ENCODE measurements at regions not wholly inside any gene's neighbourhood (a gene's known extent, or its start where the extent isn't known, plus 50 kb on each side); places are given as distances from the start of the nearest gene placed in this dataset.

DNA sequence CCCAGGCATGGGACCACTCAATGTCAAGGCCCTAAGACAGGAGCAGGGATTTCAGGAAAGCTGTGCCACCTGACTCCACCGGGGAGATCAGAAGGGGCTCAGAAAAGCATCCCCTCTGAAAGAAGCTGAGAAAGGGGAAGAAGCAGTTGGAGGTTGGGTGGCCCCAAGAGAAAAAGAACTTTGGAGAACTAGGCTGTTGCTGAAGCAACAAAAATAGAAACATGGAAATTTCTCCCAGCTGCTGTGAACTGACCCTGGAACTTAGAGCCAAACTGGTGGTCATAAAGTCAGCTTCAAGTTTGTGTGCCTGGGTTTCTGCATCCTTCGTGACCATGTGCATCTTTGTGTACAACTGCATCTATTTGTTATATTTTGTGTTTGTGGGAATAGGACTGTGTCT is 534.5 kb downstream of the MAFB start (continued):
- TF ChIP-seq ZNF263 (CRISPR knock-in tag; IDR thresholded peaks at IDR 0.05; ENCODE audit: low read depth): no peak

DNA sequence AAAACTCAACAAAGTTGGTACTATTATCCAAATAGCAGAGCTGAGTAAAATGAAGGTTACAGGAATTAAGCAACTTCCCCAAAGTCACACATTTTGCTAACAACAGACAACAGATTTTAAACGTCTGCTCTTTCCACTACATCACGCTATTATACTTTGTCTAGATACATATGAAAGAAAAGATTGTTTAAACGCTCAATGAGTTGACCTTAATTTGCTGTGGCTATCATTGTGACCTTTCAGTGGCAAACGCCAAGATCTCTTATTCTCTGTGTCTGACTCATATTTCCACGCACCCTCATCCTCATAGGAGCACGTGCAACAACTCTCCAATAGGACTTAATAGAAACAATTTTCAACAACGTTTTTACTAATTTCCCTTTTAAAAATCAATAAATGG is 540.1 kb downstream of the MAFB start:
- no peak overlapping the region for H3K4me3 Mint-ChIP-seq
- CTCF ChIA-PET: no interaction called here
- peaks cover 23% of the 10 kb centered on the region for H3K4me1 Mint-ChIP-seq
- H3K27ac Mint-ChIP-seq: no peak overlapping the region
- peaks cover 15% of the 10 kb centered on the region for H3K9me3 Mint-ChIP-seq
- peaks cover 18% of the 10 kb centered on the region for H3K36me3 Mint-ChIP-seq
- no peaks in the 10 kb centered on the region for H3K27me3 Mint-ChIP-seq (ENCODE audit: low read depth)
- POLR2A ChIA-PET: no interaction called here
- ATAC-seq: no peak
- TF ChIP-seq IRF2 (CRISPR knock-in tag; IDR thresholded peaks at IDR 0.05; ENCODE audit: borderline replicate concordance, low read depth) (no peak), HMGA2 (CRISPR knock-in tag; IDR thresholded peaks at IDR 0.05) (no peak), ZNF232 (CRISPR knock-in tag; IDR thresholded peaks at IDR 0.05) (no peak)
- TF ChIP-seq, protein P1, sequence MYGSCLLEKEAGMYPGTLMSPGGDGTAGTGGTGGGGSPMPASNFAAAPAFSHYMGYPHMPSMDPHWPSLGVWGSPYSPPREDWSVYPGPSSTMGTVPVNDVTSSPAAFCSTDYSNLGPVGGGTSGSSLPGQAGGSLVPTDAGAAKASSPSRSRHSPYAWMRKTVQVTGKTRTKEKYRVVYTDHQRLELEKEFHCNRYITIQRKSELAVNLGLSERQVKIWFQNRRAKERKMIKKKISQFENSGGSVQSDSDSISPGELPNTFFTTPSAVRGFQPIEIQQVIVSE (CRISPR knock-in tag; IDR thresholded peaks at IDR 0.05; ENCODE audit: borderline replicate concordance): no peak
- TF ChIP-seq, protein P2, sequence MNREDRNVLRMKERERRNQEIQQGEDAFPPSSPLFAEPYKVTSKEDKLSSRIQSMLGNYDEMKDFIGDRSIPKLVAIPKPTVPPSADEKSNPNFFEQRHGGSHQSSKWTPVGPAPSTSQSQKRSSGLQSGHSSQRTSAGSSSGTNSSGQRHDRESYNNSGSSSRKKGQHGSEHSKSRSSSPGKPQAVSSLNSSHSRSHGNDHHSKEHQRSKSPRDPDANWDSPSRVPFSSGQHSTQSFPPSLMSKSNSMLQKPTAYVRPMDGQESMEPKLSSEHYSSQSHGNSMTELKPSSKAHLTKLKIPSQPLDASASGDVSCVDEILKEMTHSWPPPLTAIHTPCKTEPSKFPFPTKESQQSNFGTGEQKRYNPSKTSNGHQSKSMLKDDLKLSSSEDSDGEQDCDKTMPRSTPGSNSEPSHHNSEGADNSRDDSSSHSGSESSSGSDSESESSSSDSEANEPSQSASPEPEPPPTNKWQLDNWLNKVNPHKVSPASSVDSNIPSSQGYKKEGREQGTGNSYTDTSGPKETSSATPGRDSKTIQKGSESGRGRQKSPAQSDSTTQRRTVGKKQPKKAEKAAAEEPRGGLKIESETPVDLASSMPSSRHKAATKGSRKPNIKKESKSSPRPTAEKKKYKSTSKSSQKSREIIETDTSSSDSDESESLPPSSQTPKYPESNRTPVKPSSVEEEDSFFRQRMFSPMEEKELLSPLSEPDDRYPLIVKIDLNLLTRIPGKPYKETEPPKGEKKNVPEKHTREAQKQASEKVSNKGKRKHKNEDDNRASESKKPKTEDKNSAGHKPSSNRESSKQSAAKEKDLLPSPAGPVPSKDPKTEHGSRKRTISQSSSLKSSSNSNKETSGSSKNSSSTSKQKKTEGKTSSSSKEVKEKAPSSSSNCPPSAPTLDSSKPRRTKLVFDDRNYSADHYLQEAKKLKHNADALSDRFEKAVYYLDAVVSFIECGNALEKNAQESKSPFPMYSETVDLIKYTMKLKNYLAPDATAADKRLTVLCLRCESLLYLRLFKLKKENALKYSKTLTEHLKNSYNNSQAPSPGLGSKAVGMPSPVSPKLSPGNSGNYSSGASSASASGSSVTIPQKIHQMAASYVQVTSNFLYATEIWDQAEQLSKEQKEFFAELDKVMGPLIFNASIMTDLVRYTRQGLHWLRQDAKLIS (CRISPR knock-in tag; IDR thresholded peaks at IDR 0.05; ENCODE audit: borderline replicate concordance): no peak
- DNase-seq (ENCODE audit: low spot score): no peak

DNA sequence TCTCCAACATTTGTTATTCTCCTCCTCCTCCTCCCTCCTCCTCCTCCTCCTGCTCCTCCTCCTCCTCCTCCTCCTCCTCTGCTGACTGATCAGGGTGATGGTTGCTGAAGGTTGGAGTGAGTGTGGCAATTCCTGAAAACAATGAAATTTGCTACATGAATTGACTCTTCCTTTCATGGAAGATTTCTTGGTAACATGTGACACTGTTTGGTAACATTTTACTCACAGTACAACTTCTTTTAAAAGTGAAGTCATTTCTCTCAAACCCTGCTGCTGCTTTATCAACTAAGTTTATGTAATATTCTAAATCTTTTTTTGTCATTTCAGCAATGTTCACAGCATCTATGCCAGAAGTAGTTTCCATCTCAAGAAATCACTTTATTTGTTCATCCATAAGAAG is 543.0 kb downstream of the MAFB start:
- CTCF ChIA-PET: interaction anchor here (1.0 kb wide), 1 partner anchor 14 kb away, joined by 5 read pairs; no protein-coding TSS in a partner anchor
- peaks cover 15% of the 10 kb centered on the region for H3K9me3 Mint-ChIP-seq

More for the DNA sequence above, 543.0 kb downstream of the MAFB start:
- ATAC-seq (no peak), DNase-seq (ENCODE audit: low spot score) (no peak)
- POLR2A ChIA-PET: no interaction called here
- H3K27me3 Mint-ChIP-seq (ENCODE audit: low read depth): no peaks in the 10 kb centered on the region
- no peak overlapping the region for H3K4me3 Mint-ChIP-seq
- peaks cover 25% of the 10 kb centered on the region for H3K4me1 Mint-ChIP-seq
- TF ChIP-seq, protein P3, sequence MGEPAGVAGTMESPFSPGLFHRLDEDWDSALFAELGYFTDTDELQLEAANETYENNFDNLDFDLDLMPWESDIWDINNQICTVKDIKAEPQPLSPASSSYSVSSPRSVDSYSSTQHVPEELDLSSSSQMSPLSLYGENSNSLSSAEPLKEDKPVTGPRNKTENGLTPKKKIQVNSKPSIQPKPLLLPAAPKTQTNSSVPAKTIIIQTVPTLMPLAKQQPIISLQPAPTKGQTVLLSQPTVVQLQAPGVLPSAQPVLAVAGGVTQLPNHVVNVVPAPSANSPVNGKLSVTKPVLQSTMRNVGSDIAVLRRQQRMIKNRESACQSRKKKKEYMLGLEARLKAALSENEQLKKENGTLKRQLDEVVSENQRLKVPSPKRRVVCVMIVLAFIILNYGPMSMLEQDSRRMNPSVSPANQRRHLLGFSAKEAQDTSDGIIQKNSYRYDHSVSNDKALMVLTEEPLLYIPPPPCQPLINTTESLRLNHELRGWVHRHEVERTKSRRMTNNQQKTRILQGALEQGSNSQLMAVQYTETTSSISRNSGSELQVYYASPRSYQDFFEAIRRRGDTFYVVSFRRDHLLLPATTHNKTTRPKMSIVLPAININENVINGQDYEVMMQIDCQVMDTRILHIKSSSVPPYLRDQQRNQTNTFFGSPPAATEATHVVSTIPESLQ (CRISPR knock-in tag; IDR thresholded peaks at IDR 0.05): no peak
- TF ChIP-seq TCF7 (CRISPR knock-in tag; IDR thresholded peaks at IDR 0.05; ENCODE audit: low read depth) (no peak), NFATC4 (CRISPR knock-in tag; IDR thresholded peaks at IDR 0.05) (no peak), NFYB (CRISPR knock-in tag; conservative IDR thresholded peaks at IDR 0.05; ENCODE audit: low read depth) (no peak), ESRRA (CRISPR knock-in tag; IDR thresholded peaks at IDR 0.05; ENCODE audit: borderline replicate concordance) (no peak), NR3C1 (CRISPR knock-in tag; conservative IDR thresholded peaks at IDR 0.05; ENCODE audit: low read depth) (no peak), SOX15 (CRISPR knock-in tag; IDR thresholded peaks at IDR 0.05) (no peak), ZNF138 (CRISPR knock-in tag; conservative IDR thresholded peaks at IDR 0.05) (no peak), OVOL2 (CRISPR knock-in tag; IDR thresholded peaks at IDR 0.05; ENCODE audit: borderline replicate concordance) (no peak), ZNF263 (CRISPR knock-in tag; IDR thresholded peaks at IDR 0.05; ENCODE audit: low read depth) (no peak), JAZF1 (CRISPR knock-in tag; IDR thresholded peaks at IDR 0.05) (no peak), IRF2 (CRISPR knock-in tag; IDR thresholded peaks at IDR 0.05; ENCODE audit: borderline replicate concordance, low read depth) (no peak), CREB1 (CRISPR knock-in tag; IDR thresholded peaks at IDR 0.05) (no peak)
- TF ChIP-seq, protein P4, sequence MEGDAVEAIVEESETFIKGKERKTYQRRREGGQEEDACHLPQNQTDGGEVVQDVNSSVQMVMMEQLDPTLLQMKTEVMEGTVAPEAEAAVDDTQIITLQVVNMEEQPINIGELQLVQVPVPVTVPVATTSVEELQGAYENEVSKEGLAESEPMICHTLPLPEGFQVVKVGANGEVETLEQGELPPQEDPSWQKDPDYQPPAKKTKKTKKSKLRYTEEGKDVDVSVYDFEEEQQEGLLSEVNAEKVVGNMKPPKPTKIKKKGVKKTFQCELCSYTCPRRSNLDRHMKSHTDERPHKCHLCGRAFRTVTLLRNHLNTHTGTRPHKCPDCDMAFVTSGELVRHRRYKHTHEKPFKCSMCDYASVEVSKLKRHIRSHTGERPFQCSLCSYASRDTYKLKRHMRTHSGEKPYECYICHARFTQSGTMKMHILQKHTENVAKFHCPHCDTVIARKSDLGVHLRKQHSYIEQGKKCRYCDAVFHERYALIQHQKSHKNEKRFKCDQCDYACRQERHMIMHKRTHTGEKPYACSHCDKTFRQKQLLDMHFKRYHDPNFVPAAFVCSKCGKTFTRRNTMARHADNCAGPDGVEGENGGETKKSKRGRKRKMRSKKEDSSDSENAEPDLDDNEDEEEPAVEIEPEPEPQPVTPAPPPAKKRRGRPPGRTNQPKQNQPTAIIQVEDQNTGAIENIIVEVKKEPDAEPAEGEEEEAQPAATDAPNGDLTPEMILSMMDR (IDR thresholded peaks at IDR 0.05): no peak
- TF ChIP-seq, protein P5, sequence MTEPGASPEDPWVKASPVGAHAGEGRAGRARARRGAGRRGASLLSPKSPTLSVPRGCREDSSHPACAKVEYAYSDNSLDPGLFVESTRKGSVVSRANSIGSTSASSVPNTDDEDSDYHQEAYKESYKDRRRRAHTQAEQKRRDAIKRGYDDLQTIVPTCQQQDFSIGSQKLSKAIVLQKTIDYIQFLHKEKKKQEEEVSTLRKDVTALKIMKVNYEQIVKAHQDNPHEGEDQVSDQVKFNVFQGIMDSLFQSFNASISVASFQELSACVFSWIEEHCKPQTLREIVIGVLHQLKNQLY (CRISPR knock-in tag; IDR thresholded peaks at IDR 0.05): no peak
- TF ChIP-seq, protein P6, sequence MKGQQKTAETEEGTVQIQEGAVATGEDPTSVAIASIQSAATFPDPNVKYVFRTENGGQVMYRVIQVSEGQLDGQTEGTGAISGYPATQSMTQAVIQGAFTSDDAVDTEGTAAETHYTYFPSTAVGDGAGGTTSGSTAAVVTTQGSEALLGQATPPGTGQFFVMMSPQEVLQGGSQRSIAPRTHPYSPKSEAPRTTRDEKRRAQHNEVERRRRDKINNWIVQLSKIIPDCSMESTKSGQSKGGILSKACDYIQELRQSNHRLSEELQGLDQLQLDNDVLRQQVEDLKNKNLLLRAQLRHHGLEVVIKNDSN (CRISPR knock-in tag; IDR thresholded peaks at IDR 0.05): no peak
- no peak overlapping the region for H3K27ac Mint-ChIP-seq
- H3K36me3 Mint-ChIP-seq: peaks cover 16% of the 10 kb centered on the region

Measured in WTC11 (cell line).